Non-pigmented ciliary epithelial cell (primary cell): ENCODE measurements at regions not wholly inside any gene's neighbourhood (a gene's known extent, or its start where the extent isn't known, plus 50 kb on each side); places are given as distances from the start of the nearest gene placed in this dataset.

Experiments
- DNase-seq: peaks from one replicate; pipeline ENCODE4 v3.0.0-alpha.2; 2010; ENCODE audit warnings: low read depth

GRCh38 chr15:69713726-69714559 lies 261.3 kb downstream of the RPLP1 start:
- no peak for DNase-seq

- no peak for DNase-seq
These were observed 262.6 kb downstream of the RPLP1 start for GRCh38 chr15:69715210-69715609.

GRCh38 chr15:69718436-69718835 lies 265.8 kb downstream of the RPLP1 start:
- no peak for DNase-seq

- DNase-seq, result no peak
These were observed 266.3 kb downstream of the RPLP1 start for GRCh38 chr15:69718916-69719315.

GRCh38 chr15:69719527-69720240 lies 267.1 kb downstream of the RPLP1 start:
- no peak for DNase-seq

GRCh38 chr15:69720536-69720935 lies 267.9 kb downstream of the RPLP1 start:
- DNase-seq, result no peak

- no peak for DNase-seq
These were observed 270.3 kb downstream of the RPLP1 start for GRCh38 chr15:69722924-69723323.

GRCh38 chr15:69723404-69724096 lies 270.9 kb downstream of the RPLP1 start:
- DNase-seq, result no peak

- no peak for DNase-seq
These were observed 271.7 kb downstream of the RPLP1 start for GRCh38 chr15:69724333-69724732.

- DNase-seq, result no peak
These were observed 272.7 kb downstream of the RPLP1 start for GRCh38 chr15:69725275-69725674.

GRCh38 chr15:69725957-69726356 lies 273.3 kb downstream of the RPLP1 start:
- no peak for DNase-seq

GRCh38 chr15:69727121-69727924 lies 274.7 kb downstream of the RPLP1 start:
- DNase-seq, result no peak

- DNase-seq, result no peak
These were observed 276.6 kb downstream of the RPLP1 start for GRCh38 chr15:69729167-69729748.

GRCh38 chr15:69730281-69731080 lies 277.9 kb downstream of the RPLP1 start:
- no peak for DNase-seq

- DNase-seq, result no peak
These were observed 278.4 kb downstream of the RPLP1 start for GRCh38 chr15:69731081-69731330.

GRCh38 chr15:69731581-69731980 lies 279.0 kb downstream of the RPLP1 start:
- no peak for DNase-seq

- DNase-seq, result no peak
These were observed 279.5 kb downstream of the RPLP1 start for GRCh38 chr15:69732133-69732532.

GRCh38 chr15:69734699-69735098 lies 282.1 kb downstream of the RPLP1 start:
- DNase-seq, result no peak

- DNase-seq, result no peak
These were observed 282.5 kb downstream of the RPLP1 start for GRCh38 chr15:69735121-69735520.

GRCh38 chr15:69736161-69736560 lies 283.5 kb downstream of the RPLP1 start:
- no peak for DNase-seq

- no peak for DNase-seq
These were observed 285.3 kb downstream of the RPLP1 start for GRCh38 chr15:69737916-69738315.
